ENCODE measurements at regions not wholly inside any gene's neighbourhood (a gene's known extent, or its start where the extent isn't known, plus 50 kb on each side); places are given as distances from the start of the nearest gene placed in this dataset.
"Not testable (repeated sequence)": the region's sequence is repeated elsewhere in the genome, so short reads cannot be mapped to it uniquely, and the experiment has no call there.

- not testable (repeated sequence) for DNase-seq (ENCODE audit: low read depth)
Measured at GRCh38 chr18:14460364-14460763, 83.0 kb downstream of the POTEC start.

DNA sequence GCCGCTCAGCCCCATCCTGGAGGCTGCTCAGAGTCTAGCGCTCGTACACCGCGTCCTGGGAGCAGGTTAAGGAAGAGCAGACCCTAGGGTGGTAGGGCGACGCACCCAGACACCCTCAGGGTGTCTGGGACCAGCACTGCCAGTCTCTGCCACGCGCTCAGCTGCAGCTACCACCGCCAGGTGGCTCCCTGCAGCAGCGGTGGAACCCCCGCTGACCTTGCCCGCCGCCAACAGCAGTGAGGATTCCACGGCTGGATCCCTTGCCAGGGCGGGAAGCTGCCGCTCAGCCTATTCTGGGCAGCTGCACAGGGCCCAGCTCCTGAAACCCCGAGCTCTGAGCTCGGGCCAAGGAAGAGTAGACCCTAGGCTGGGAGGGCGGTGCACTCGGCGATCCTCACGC, 83.6 kb downstream of the POTEC start:
- DNase-seq (ENCODE audit: low read depth) = not testable (repeated sequence)

DNA sequence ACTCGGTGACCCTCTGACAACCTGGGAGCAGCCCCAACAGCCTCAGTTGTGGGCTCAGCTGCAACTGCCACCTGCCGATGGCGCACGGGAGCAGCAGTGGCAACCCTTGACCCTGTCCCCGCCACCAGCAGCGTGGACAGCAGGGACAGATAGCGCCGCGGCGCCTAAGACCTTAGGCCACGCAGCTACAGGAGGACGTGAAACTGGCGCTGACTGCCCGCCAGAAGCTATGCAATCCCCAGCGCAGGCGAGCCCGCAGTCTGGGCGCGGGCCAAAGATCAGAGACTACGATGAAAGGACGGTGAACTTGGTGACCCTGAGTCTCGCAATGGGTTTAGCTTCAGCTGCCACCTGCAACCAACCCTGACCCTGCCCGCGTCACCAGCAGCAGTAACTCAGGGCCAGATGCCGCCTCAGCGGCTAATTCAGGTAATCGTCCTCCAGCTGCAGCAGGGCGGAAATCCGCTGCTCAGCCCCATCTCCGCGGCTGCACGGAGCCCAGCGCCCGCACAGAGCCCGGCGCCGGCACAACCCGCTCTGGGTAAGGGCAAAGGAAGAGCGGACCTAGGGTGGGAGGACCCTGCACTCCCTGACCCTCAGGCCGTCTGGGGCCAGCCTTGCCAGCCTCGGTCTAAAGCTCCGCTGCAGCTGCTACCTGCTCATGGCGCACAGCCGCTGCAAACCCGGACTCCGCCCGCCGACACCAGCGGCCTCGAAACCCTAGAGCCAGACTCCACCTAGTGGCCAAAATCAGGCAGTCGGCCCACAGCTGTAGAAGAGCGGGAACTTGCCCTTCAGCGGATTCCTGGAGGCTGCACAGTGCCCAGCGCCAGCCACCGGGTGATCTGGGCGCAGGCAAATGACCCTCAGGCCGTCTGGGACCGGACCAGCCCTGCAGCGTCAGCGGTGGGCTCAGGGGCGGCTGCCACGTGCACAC, 85.1 kb downstream of the POTEC start:
- peak; percentile 52 for DNase-seq (ENCODE audit: low read depth)

- DNase-seq (ENCODE audit: low read depth) = not testable (repeated sequence)
Measured at GRCh38 chr18:14450637-14451009, 92.8 kb downstream of the POTEC start.

- not testable (repeated sequence) for DNase-seq (ENCODE audit: low read depth)
Measured at GRCh38 chr18:14449995-14450636, 93.3 kb downstream of the POTEC start.

DNA sequence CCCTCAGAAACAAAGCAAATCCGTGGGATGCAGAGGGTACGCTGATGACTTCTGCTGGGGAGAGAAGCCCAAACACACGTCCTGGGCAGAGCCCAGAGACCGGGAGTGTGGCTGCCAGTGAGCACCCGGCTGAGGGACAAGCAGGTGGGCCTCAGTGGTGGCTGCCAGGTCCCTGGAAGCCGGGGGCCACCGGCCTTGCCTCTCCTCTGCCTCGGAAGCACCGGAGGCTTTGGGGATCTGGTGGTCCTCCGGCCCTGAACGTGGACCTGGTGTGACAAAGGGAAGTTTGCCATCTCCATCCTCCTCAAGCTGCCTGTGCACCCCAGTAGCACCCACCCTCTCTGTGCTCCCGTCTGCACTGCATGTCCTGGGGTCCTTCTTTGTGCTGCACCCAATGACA, 94.3 kb downstream of the POTEC start:
- DNase-seq (ENCODE audit: low read depth) = not testable (repeated sequence)

- DNase-seq (ENCODE audit: low read depth) = not testable (repeated sequence)
Measured at GRCh38 chr18:14447715-14448114, 95.7 kb downstream of the POTEC start.

DNA sequence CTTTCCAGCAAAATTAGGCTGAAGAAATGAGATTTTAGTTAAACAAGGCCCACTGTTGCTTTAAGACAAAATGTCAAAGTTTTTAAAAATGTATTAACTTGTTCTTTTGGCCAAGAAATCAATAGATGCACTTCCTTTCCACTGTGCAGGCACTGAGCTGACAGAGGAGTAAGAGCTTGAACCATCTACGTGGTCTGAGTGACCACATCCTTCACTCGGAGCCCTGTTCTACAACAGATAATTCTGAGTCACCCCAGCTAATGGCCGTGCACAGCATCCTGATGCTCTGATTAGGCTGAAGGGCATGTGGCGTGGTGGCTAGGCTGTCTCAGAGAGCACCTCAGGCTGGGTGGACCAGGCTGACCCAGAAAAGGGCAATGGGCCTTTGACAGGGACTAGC, 107.9 kb downstream of the POTEC start:
- DNase-seq (ENCODE audit: low read depth) = not testable (repeated sequence)

- not testable (repeated sequence) for DNase-seq (ENCODE audit: low read depth)
Measured at GRCh38 chr18:14432371-14432770, 111.0 kb downstream of the POTEC start.

DNA sequence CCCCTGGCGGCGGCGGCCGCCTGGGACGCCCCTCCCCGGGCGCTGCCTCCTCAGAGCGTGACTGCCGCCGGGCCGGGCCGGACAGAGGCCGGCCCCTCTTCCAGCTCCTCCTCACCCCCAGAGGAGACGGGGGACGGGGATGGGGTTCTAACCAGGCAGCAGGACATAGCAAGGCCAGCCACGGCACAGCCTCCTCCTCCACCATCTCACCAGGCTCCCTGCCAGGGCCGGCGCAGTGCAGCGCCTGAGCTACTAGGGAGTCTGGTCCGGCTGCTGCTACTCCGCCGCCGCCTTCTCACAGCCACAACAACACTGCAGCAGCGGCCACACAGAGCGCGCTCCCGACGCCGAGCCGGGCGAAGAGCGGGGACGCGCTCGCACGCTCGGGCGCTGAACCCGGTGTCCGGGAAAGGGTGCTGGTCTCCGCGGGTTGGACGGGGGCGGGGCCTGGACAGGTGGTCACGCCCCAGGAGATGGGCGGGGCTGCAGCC, 112.3 kb downstream of the POTEC start:
- peak; percentile 18 for DNase-seq (ENCODE audit: low read depth)

DNA sequence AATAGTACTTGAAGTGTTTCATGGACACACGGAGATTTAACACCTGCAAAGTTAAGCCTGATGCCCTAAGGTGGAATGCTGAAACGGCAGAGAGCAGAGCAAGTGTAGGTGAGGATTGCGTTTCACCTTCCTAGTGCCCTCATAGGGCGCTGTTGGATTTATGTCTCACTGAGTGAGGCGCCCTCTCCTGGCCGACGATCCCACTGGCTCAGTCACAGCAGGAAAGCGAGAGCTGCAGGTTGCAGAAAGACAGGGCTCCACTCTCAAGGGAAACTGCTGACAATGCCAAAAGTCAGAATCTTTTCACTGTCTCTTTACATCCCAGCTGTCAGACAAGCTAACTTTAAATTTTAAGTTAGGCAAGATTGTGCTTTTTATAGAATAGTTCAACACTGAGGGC, 127.6 kb downstream of the POTEC start:
- peak; percentile 7 for DNase-seq (ENCODE audit: low read depth)

DNA sequence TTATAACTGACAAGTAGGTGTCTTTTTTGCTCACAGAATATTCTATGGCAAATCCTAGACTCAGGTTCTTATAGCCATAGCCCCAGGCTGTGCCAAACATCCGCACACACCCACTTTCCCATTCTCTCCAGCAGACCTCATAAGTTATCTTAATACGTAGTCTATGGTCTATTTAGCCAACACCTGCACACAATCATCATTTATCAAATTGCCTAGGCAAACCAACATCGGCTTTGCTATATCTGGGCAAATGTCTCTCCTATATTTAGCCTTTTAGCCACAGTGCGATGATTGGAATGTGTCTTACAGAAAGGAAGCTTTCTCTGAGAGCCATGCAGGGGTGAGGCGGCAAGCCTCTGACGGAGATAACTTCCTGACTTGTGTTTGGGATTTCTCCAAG, 128.0 kb downstream of the POTEC start:
- not testable (repeated sequence) for DNase-seq (ENCODE audit: low read depth)

- DNase-seq (ENCODE audit: low read depth) = not testable (repeated sequence)
Measured at GRCh38 chr18:14395533-14395932, 147.9 kb downstream of the POTEC start.

- DNase-seq (ENCODE audit: low read depth) = not testable (repeated sequence)
Measured at GRCh38 chr18:14393563-14394103, 149.8 kb downstream of the POTEC start.

GRCh38 chr18:14392604-14393003, 150.8 kb downstream of the POTEC start:
- DNase-seq (ENCODE audit: low read depth) = not testable (repeated sequence)

GRCh38 chr18:14384961-14385360, 158.4 kb downstream of the POTEC start:
- DNase-seq (ENCODE audit: low read depth) = not testable (repeated sequence)

- not testable (repeated sequence) for DNase-seq (ENCODE audit: low read depth)
Measured at GRCh38 chr18:14382666-14383065, 160.7 kb downstream of the POTEC start.

DNA sequence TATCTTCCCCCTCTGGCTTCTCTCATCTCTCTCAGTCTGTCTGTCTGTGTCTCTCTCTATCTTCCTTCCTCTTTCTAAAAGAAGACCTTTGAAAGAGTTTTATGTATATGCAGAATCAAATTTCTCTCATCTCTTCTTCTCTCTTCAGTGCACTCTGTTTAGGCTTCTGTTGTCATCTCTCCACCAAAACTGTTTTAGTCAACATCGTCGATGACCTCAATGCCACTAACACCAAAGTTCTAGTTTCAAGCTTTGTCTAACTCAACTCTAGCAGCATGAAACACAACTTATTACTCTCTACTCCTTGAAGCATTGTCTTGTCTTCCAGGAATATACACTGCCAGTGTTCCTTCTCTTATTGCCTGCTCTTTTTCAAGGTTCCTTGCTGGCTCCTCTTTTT, 163.9 kb downstream of the POTEC start:
- DNase-seq (ENCODE audit: low read depth) = not testable (repeated sequence)

DNA sequence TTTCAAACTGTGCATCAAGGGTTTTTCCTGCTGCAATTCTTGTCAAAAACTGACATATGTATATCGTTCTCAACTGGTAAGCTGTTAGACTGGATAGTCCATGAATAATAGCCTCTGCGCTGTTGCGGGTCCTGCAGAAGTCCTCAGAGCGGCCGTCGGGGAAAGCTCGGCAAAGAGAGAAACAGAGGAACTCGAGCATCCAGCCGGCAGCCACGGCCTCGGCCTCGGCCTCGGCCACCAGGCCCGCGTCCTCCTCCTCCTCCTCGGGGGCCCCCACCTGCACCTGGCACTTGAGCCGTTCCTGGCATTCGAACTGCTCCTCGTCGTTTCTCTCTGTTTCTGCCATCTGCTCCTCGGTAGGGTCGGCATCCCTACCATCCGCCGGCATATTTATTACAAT, 165.0 kb downstream of the POTEC start:
- not testable (repeated sequence) for DNase-seq (ENCODE audit: low read depth)

- not testable (repeated sequence) for DNase-seq (ENCODE audit: low read depth)
Measured at GRCh38 chr18:14361346-14361745, 182.1 kb downstream of the POTEC start.

- DNase-seq (ENCODE audit: low read depth) = not testable (repeated sequence)
Measured at GRCh38 chr18:14357553-14358297, 185.7 kb downstream of the POTEC start.

DNA sequence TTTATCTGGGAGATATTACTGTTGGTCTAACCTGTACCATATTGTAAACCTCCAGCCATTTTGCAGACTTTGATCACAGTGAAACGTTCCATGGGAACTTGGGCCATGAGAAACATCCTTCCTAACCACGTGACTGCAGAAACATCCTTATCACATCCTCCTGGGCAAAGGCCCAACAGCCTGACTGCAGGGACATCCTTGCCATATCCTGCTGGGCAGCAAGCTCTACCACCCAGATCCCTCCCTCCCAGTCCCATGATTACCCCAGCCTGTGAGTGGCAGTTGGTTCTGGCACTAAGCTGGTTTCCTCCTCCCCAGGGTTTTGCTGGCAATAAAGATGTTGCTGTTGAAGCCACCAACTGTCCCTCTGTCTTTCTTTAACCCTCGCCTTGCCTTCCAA, 201.2 kb downstream of the POTEC start:
- DNase-seq (ENCODE audit: low read depth) = not testable (repeated sequence)
